Endothelial cell of umbilical vein (primary cell): ENCODE measurements at regions not wholly inside any gene's neighbourhood (a gene's known extent, or its start where the extent isn't known, plus 50 kb on each side); places are given as distances from the start of the nearest gene placed in this dataset.

Experiments used
- BruUV-seq: library from RNA; stranded (reverse); fragments of 400-500 nt; replicated peaks from 2 replicates; lab custom pipeline; 2021; lab: Mats Ljungman, UMichigan
- CTCF ChIA-PET: fragments of 300-600, 350-600 bp; sonication (Branson Sonifier 250); formaldehyde crosslinking; loops from one replicate; lab custom pipeline; 2021; ENCODE audit warnings: antibody characterized with exemption, inconsistent platforms; lab: Charles Lee
- POLR2A ChIA-PET: fragments of 300-600, 350-600 bp; sonication (Branson Sonifier 250); formaldehyde crosslinking; loops from one replicate; lab custom pipeline; 2021; ENCODE audit warnings: antibody characterized with exemption, inconsistent platforms; lab: Charles Lee
- DNase-seq: peaks from one replicate; pipeline ENCODE4 v3.0.0-alpha.2; 2011; ENCODE audit warnings: low read depth, low spot score
- FAIRE-seq: peaks from 2 replicates; lab custom pipeline; 2011; peaks lifted over from hg19 to GRCh38; lab: Jason Lieb, UNC
- H2AFZ ChIP-seq: 2 replicates; pipeline ENCODE4 v1.6.0; 2012; ENCODE audit warnings: low read depth, low read length, control low read depth, inconsistent platforms
- H3K27ac ChIP-seq: 2 replicates; pipeline ENCODE4 v1.5.1; 2011; ENCODE audit warnings: low read depth, mild to moderate bottlenecking, control low read depth, low read length, moderate library complexity; ENCODE audit not compliant: insufficient read depth
- H3K27me3 ChIP-seq, 2 experiments: 2 replicates each; pipeline versions ENCODE4 v1.6.0 to v1.6.1; 2011; ENCODE audit warnings: low read length in 2 of 2, mixed read lengths in 1 of 2; ENCODE audit not compliant: control insufficient read depth in 2 of 2, insufficient read depth in 2 of 2
- H3K36me3 ChIP-seq, 2 experiments: 2 replicates in 1 of 2; 3 replicates in 1 of 2; pipeline ENCODE4 v1.5.1; 2011; ENCODE audit warnings: low read length in 2 of 2, mild to moderate bottlenecking in 1 of 2, moderate library complexity in 1 of 2; ENCODE audit not compliant: control insufficient read depth in 2 of 2, insufficient read depth in 2 of 2; ENCODE audit errors: extremely low read depth in 1 of 2
- H3K4me1 ChIP-seq: 3 replicates; pipeline ENCODE4 v1.5.1; 2011; ENCODE audit warnings: mild to moderate bottlenecking, low read length; ENCODE audit not compliant: control insufficient read depth, insufficient read depth; ENCODE audit errors: extremely low read depth
- H3K4me2 ChIP-seq: 2 replicates; pipeline ENCODE4 v1.6.1; 2011; ENCODE audit warnings: low read length, control low read depth, mixed read lengths; ENCODE audit not compliant: insufficient read depth
- H3K4me3 ChIP-seq, 3 experiments: fragments of 200-600 bp in 1 of 3; sonication (generic), shearing (Covaris generic) in 1 of 3; replicated peaks in 1 of 3; 2 replicates each; pipeline ENCODE4 v1.5.1; 2011 to 2016; ENCODE audit warnings: control low read depth in 3 of 3, low read length in 3 of 3, mild to moderate bottlenecking in 2 of 3, inconsistent platforms in 1 of 3, low read depth in 1 of 3, moderate library complexity in 1 of 3; ENCODE audit not compliant: insufficient read depth in 1 of 3
- H3K79me2 ChIP-seq: 2 replicates; pipeline ENCODE4 v1.6.0; 2012; ENCODE audit warnings: low read length, inconsistent platforms; ENCODE audit not compliant: control insufficient read depth, insufficient read depth
- H3K9ac ChIP-seq: replicated peaks from 2 replicates; pipeline ENCODE3; 2011; ENCODE audit warnings: low read length, control low read depth; ENCODE audit not compliant: insufficient read depth; ENCODE audit errors: extremely low read depth
- H3K9me1 ChIP-seq: replicated peaks from 3 replicates; pipeline ENCODE4 v1.6.0; 2011; ENCODE audit warnings: mild to moderate bottlenecking, low read length; ENCODE audit not compliant: control insufficient read depth, insufficient read depth; ENCODE audit errors: extremely low read depth
- H3K9me3 ChIP-seq: replicated peaks from 2 replicates; pipeline ENCODE4 v1.5.1; 2012; ENCODE audit warnings: low read length, inconsistent platforms; ENCODE audit not compliant: control insufficient read depth, insufficient read depth
- H4K20me1 ChIP-seq: replicated peaks from 2 replicates; pipeline ENCODE3; 2011; ENCODE audit warnings: mild to moderate bottlenecking, low read length; ENCODE audit not compliant: control insufficient read depth, insufficient read depth; ENCODE audit errors: extremely low read depth
- EZH2 ChIP-seq: IDR thresholded peaks from 2 replicates; pipeline ENCODE4 v1.6.1; 2012; ENCODE audit warnings: borderline replicate concordance, low read depth, mild to moderate bottlenecking, moderate library complexity, low read length, inconsistent platforms; ENCODE audit not compliant: severe bottlenecking
- FOS ChIP-seq: IDR thresholded peaks from 2 replicates; pipeline ENCODE4 v1.6.1; 2011; ENCODE audit warnings: mild to moderate bottlenecking, low read length, moderate library complexity, borderline replicate concordance; ENCODE audit not compliant: insufficient read depth
- GATA2 ChIP-seq: IDR thresholded peaks from 2 replicates; pipeline ENCODE4 v1.7.0; 2011; ENCODE audit warnings: low read depth, mild to moderate bottlenecking, moderate library complexity, mixed read lengths, low read length; ENCODE audit not compliant: insufficient read length, insufficient read depth
- JUN ChIP-seq: IDR thresholded peaks from 2 replicates; pipeline ENCODE4 v1.6.1; 2011; ENCODE audit warnings: borderline replicate concordance, low read depth; ENCODE audit not compliant: insufficient read length, insufficient read depth
- MYC ChIP-seq: IDR thresholded peaks from one replicate; pipeline ENCODE4 v1.6.1; 2011; ENCODE audit warnings: mild to moderate bottlenecking, low read depth, low read length
- POLR2A ChIP-seq: IDR thresholded peaks from 2 replicates; pipeline ENCODE4 v1.6.1; 2012; ENCODE audit warnings: low read depth, mild to moderate bottlenecking, control low read depth, low read length
- POLR2AphosphoS5 ChIP-seq: IDR thresholded peaks from 2 replicates; pipeline ENCODE4 v1.6.1; 2012; ENCODE audit warnings: low read depth, mild to moderate bottlenecking, control low read depth, low read length, moderate library complexity; ENCODE audit not compliant: insufficient read depth
- dilution Hi-C: fragments of 300-500 bp; cut with MboI; formaldehyde crosslinking; loops from one replicate; pipeline ENCODE4 v1.15.0; 2019; ENCODE audit warnings: low sequenced_read_pairs; ENCODE audit not compliant: extremely low pct_ligation_motif_present
- intact Hi-C: fragments of 100-400 bp; cut with micrococcal nuclease; formaldehyde crosslinking; loops from one replicate; pipeline ENCODE4 v1.10.0; 2022
- TF ChIP-seq, protein P1 (sequence below), 2 donors: IDR thresholded peaks; 1 replicate in 1 of 2; 2 replicates in 1 of 2; pipeline ENCODE4 v1.5.1; 2011; ENCODE audit warnings: low read length in 2 of 2, mild to moderate bottlenecking in 2 of 2, moderate library complexity in 2 of 2, control low read depth in 1 of 2, inconsistent platforms in 1 of 2, low read depth in 1 of 2; ENCODE audit not compliant: insufficient read depth in 1 of 2; ENCODE audit errors: extremely low read depth in 1 of 2
- TF ChIP-seq, protein P2 (sequence below): IDR thresholded peaks from 2 replicates; pipeline ENCODE4 v1.6.1; 2011; ENCODE audit not compliant: insufficient read depth, insufficient read length

DNA sequence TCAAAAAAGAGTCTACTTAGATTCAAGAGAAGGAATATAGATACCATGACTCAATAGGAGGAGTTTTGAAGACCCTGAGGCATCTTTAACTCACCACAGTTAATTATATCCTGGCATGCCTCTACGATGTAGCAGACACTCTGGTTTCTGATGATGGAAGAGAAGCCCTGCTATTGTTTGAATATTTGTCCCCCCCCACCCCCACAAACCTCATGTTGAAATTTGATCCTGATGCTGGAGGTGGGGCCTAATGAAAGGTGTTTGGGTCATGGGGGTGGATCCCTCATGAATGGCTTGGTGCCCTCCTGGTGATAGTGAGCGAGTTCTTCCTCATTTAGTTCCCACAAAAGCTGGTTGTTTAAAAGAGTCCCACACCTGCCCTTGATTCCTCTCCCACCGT lies 147.9 kb upstream of the TBCA start:
- no peak overlapping the region for H3K4me3 ChIP-seq
- no peaks in the 10 kb centered on the region for H3K79me2 ChIP-seq
- dilution Hi-C loops (no loop called here), intact Hi-C loops (no loop called here)
- peaks cover 2 to 22% of the 10 kb centered on the region in 2 experiments for H3K27me3 ChIP-seq
- TF ChIP-seq, protein P1, sequence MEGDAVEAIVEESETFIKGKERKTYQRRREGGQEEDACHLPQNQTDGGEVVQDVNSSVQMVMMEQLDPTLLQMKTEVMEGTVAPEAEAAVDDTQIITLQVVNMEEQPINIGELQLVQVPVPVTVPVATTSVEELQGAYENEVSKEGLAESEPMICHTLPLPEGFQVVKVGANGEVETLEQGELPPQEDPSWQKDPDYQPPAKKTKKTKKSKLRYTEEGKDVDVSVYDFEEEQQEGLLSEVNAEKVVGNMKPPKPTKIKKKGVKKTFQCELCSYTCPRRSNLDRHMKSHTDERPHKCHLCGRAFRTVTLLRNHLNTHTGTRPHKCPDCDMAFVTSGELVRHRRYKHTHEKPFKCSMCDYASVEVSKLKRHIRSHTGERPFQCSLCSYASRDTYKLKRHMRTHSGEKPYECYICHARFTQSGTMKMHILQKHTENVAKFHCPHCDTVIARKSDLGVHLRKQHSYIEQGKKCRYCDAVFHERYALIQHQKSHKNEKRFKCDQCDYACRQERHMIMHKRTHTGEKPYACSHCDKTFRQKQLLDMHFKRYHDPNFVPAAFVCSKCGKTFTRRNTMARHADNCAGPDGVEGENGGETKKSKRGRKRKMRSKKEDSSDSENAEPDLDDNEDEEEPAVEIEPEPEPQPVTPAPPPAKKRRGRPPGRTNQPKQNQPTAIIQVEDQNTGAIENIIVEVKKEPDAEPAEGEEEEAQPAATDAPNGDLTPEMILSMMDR (IDR thresholded peaks at IDR 0.05; ENCODE audit: extremely low read depth in 1 of 2, insufficient read depth in 1 of 2, low read depth in 1 of 2, low read length in 2 of 2): no peak
- TF ChIP-seq POLR2A (no peak), GATA2 (no peak), EZH2 (no peak), JUN (no peak), MYC (no peak), POLR2AphosphoS5 (no peak), FOS (no peak)
- TF ChIP-seq, protein P2, sequence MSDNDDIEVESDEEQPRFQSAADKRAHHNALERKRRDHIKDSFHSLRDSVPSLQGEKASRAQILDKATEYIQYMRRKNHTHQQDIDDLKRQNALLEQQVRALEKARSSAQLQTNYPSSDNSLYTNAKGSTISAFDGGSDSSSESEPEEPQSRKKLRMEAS: no peak
- no peak for FAIRE-seq
- ChIA-PET CTCF (no interaction called here), POLR2A (no interaction called here)
- no peak for DNase-seq
- BruUV-seq: no TSS peak
- H3K9ac ChIP-seq: no peak overlapping the region
- H3K4me1 ChIP-seq: no peaks in the 10 kb centered on the region
- H3K27ac ChIP-seq: no peak overlapping the region
- no peak overlapping the region for H3K4me2 ChIP-seq
- no peaks in the 10 kb centered on the region for H3K36me3 ChIP-seq
- H3K9me3 ChIP-seq: no peaks in the 10 kb centered on the region
- no peaks in the 10 kb centered on the region for H4K20me1 ChIP-seq
- no peak overlapping the region for H2AFZ ChIP-seq
- H3K9me1 ChIP-seq: no peaks in the 10 kb centered on the region
